GM12872 (cell line): ENCODE measurements at regions not wholly inside any gene's neighbourhood (a gene's known extent, or its start where the extent isn't known, plus 50 kb on each side); places are given as distances from the start of the nearest gene placed in this dataset.

ENCODE experiments used
- TF ChIP-seq, protein P1 (sequence below): IDR thresholded peaks from 3 replicates; pipeline ENCODE4 v1.5.1; 2011; ENCODE audit warnings: low read depth, mild to moderate bottlenecking, low read length, moderate library complexity; ENCODE audit not compliant: insufficient read depth

GRCh38 chr6:156699017-156699421 is 78.2 kb upstream of the ARID1B start:
- TF ChIP-seq, protein P1, sequence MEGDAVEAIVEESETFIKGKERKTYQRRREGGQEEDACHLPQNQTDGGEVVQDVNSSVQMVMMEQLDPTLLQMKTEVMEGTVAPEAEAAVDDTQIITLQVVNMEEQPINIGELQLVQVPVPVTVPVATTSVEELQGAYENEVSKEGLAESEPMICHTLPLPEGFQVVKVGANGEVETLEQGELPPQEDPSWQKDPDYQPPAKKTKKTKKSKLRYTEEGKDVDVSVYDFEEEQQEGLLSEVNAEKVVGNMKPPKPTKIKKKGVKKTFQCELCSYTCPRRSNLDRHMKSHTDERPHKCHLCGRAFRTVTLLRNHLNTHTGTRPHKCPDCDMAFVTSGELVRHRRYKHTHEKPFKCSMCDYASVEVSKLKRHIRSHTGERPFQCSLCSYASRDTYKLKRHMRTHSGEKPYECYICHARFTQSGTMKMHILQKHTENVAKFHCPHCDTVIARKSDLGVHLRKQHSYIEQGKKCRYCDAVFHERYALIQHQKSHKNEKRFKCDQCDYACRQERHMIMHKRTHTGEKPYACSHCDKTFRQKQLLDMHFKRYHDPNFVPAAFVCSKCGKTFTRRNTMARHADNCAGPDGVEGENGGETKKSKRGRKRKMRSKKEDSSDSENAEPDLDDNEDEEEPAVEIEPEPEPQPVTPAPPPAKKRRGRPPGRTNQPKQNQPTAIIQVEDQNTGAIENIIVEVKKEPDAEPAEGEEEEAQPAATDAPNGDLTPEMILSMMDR, result no peak

GRCh38 chr6:156698239-156699016 is 78.8 kb upstream of the ARID1B start:
- TF ChIP-seq, protein P1, result no peak

DNA sequence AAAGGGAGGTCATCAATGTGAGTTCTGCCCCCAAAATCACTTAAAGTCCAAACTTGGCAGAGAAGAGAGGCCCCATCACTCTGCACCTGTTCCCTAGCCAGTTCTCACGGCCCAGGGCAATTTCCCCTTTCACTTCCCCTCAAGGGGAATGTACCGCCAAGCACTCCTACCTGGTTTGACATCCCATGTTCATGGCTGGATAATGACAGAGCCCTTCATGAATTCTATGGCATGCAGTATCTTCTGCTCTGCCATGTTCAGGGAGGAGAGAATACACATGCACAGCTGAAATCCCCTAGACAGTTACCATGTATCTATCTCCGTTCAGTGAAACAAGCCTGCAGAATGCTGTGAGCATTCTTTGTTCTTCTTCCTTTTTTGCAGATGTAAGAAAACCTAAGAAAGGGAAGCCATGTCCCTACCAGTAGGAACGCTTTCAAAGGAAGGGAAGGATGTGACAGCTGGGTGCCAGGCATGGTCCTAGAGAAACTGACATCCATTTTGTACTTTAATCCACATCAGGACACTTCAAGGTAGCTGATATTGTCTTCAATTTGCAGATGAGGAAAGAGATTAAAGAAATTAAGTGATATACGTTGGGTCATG is 79.8 kb upstream of the ARID1B start:
- TF ChIP-seq, protein P1, result no peak

GRCh38 chr6:156695742-156696141 is 81.4 kb upstream of the ARID1B start:
- TF ChIP-seq, protein P1, result no peak

DNA sequence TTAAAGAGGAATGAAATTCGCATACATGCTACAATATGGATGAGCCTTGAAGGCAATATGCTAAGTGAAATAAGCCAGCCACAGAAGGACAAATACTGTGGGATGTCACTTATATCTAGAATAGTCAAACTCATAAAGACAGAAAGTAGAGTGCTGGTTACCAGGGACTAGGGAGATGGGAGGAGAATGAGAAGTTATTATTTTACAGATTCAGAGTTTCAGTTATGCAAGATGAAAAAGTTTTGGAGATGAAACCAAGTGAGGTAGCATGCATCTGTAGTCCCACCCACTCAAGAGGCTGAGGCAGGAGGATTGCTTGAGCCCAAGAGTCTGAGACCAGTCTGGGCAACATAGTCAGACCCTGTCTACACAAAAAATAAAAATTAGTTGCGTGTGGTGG is 82.5 kb upstream of the ARID1B start:
- TF ChIP-seq, protein P1, result no peak

- TF ChIP-seq, protein P1, result no peak
Observed at GRCh38 chr6:156691018-156691417, 86.2 kb upstream of the ARID1B start.

DNA sequence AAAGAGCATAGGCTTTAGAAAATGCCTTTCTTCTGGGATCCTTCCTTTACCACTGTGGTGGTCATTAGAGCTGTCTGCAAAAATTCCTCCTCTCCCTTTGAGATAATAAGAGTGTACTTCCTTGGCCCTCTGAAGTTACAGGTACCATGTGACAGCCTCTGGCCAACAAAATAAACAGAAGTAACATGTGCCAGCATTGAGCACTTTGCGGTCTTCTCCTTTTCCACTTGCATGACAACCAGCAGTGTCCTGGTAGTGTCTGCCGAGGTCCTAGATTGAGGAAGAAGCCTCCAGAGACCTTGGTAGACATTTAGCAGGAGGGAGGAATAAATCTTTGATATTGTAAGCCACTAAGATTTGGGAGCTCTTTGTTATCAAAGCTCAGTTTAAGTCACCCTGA is 87.5 kb upstream of the ARID1B start:
- TF ChIP-seq, protein P1, result no peak
